Loucy (cell line): ENCODE measurements at regions not wholly inside any gene's neighbourhood (a gene's known extent, or its start where the extent isn't known, plus 50 kb on each side); places are given as distances from the start of the nearest gene placed in this dataset.
"Not testable (repeated sequence)": the region's sequence is repeated elsewhere in the genome, so short reads cannot be mapped to it uniquely, and the experiment has no call there.

Experiments used
- H2AFZ ChIP-seq: fragments of 200-600 bp; sonication (generic); 2 replicates; pipeline ENCODE4 v1.6.0; 2016; ENCODE audit warnings: antibody characterized with exemption, mild to moderate bottlenecking, low read length, moderate library complexity
- H3F3A ChIP-seq: fragments of 200-600 bp; 2 replicates; pipeline ENCODE4 v1.6.0; 2016; ENCODE audit warnings: antibody characterized with exemption, low read depth, mild to moderate bottlenecking
- H3K27me3 ChIP-seq: fragments of 200-600 bp; sonication (generic); 2 replicates; pipeline ENCODE4 v1.6.1; 2014; ENCODE audit warnings: low read length, mild to moderate bottlenecking; ENCODE audit not compliant: insufficient read depth, poor library complexity, severe bottlenecking
- H3K36me3 ChIP-seq: fragments of 200-600 bp; sonication (generic); 2 replicates; pipeline ENCODE4 v1.6.1; 2016; ENCODE audit warnings: low read length; ENCODE audit not compliant: insufficient read depth
- H3K4me1 ChIP-seq: fragments of 200-600 bp; sonication (generic); 2 replicates; pipeline ENCODE4 v1.5.1; 2014; ENCODE audit warnings: low read length, mild to moderate bottlenecking; ENCODE audit not compliant: insufficient read depth, poor library complexity, severe bottlenecking
- H3K4me2 ChIP-seq: fragments of 200-600 bp; sonication (generic); 2 replicates; pipeline ENCODE4 v1.6.0; 2014; ENCODE audit warnings: antibody characterized with exemption, low read length, low read depth, mild to moderate bottlenecking; ENCODE audit not compliant: poor library complexity, severe bottlenecking
- H3K4me3 ChIP-seq: fragments of 200-600 bp; sonication (generic); 2 replicates; pipeline ENCODE4 v1.5.1; 2014; ENCODE audit warnings: low read length, mild to moderate bottlenecking, mixed read lengths; ENCODE audit not compliant: poor library complexity, severe bottlenecking
- H3K79me2 ChIP-seq: fragments of 200-600 bp; sonication (generic); 2 replicates; pipeline ENCODE4 v1.6.1; 2014; ENCODE audit warnings: low read length; ENCODE audit not compliant: insufficient read depth
- H3K9ac ChIP-seq: fragments of 200-600 bp; sonication (generic); 2 replicates; pipeline ENCODE4 v1.6.0; 2014; ENCODE audit warnings: mild to moderate bottlenecking, low read depth, low read length, moderate library complexity; ENCODE audit not compliant: poor library complexity, severe bottlenecking
- H3K9me2 ChIP-seq: fragments of 200-600 bp; sonication (generic); replicated peaks from 2 replicates; pipeline ENCODE4 v1.6.1; 2016; ENCODE audit warnings: low read depth, low read length, mixed read lengths
- H3K9me3 ChIP-seq: fragments of 200-600 bp; sonication (generic); 2 replicates; pipeline ENCODE4 v1.6.1; 2014; ENCODE audit warnings: mild to moderate bottlenecking, antibody characterized with exemption, low read length, low read depth; ENCODE audit not compliant: insufficient read depth
- H4K20me1 ChIP-seq: fragments of 200-600 bp; sonication (generic); 2 replicates; pipeline ENCODE4 v1.6.0; 2014; ENCODE audit warnings: antibody characterized with exemption, low read length, mild to moderate bottlenecking; ENCODE audit not compliant: insufficient read depth, poor library complexity, severe bottlenecking
- CTCF ChIP-seq: fragments of 200-600 bp; sonication (generic); conservative IDR thresholded peaks from 2 replicates; pipeline ENCODE4 v1.5.1; 2014; ENCODE audit warnings: mild to moderate bottlenecking, antibody characterized with exemption, low read length
- EZH2phosphoT487 ChIP-seq: fragments of 200-600 bp; IDR thresholded peaks from 2 replicates; pipeline ENCODE4 v1.6.1; 2018; ENCODE audit warnings: antibody characterized with exemption, mild to moderate bottlenecking, moderate library complexity, borderline replicate concordance

- H3K79me2 ChIP-seq: no peaks in the 10 kb centered on the region
- H3F3A ChIP-seq: no peaks in the 10 kb centered on the region
- peak overlapping the region; percentile 67 for H2AFZ ChIP-seq
- peaks cover 4% of the 10 kb centered on the region for H3K4me1 ChIP-seq
- no peak for TF ChIP-seq EZH2phosphoT487
- TF ChIP-seq CTCF: no peak
- no peaks in the 10 kb centered on the region for H3K36me3 ChIP-seq
- no peak overlapping the region for H3K4me2 ChIP-seq
- no peaks in the 10 kb centered on the region for H3K27me3 ChIP-seq
- no peak overlapping the region for H3K9ac ChIP-seq
- H3K9me3 ChIP-seq: no peaks in the 10 kb centered on the region
- no peaks in the 10 kb centered on the region for H4K20me1 ChIP-seq
- no peaks in the 10 kb centered on the region for H3K9me2 ChIP-seq
- H3K4me3 ChIP-seq: no peak overlapping the region
Observed at GRCh38 chr7:76133164-76133775, 68.4 kb upstream of the SRRM3 start.

GRCh38 chr7:76133839-76134238, 67.9 kb upstream of the SRRM3 start:
- Histone ChIP-seq H3K27me3 (no peaks in the 10 kb centered on the region), H3K4me1 (peaks cover 4% of the 10 kb centered on the region), H3K36me3 (no peaks in the 10 kb centered on the region), H3K9me2 (no peaks in the 10 kb centered on the region), H2AFZ (peak overlapping the region; percentile 67; the same call in 1 of the 2 replicates), H3K4me3 (no peak overlapping the region), H3F3A (no peaks in the 10 kb centered on the region), H3K4me2 (no peak overlapping the region), H4K20me1 (no peaks in the 10 kb centered on the region), H3K9ac (no peak overlapping the region), H3K79me2 (no peaks in the 10 kb centered on the region), H3K9me3 (no peaks in the 10 kb centered on the region)
- TF ChIP-seq CTCF (no peak), EZH2phosphoT487 (no peak)

- H3K9me3 ChIP-seq, H3K9me2 ChIP-seq, H3K4me1 ChIP-seq, H3K4me3 ChIP-seq, H3K4me2 ChIP-seq, H3K79me2 ChIP-seq, H3K27me3 ChIP-seq, H2AFZ ChIP-seq, H3K9ac ChIP-seq, H3F3A ChIP-seq, H4K20me1 ChIP-seq, H3K36me3 ChIP-seq: not testable (repeated sequence)
Observed at GRCh38 chr7:76135263-76135662, 66.4 kb upstream of the SRRM3 start.

GRCh38 chr7:76138577-76139313, 63.0 kb upstream of the SRRM3 start:
- not testable (repeated sequence) for H3K9me3 ChIP-seq, H2AFZ ChIP-seq, H3K27me3 ChIP-seq, H3K9me2 ChIP-seq, H3K36me3 ChIP-seq, H3F3A ChIP-seq, H3K4me1 ChIP-seq, H4K20me1 ChIP-seq, H3K79me2 ChIP-seq, H3K4me2 ChIP-seq, H3K9ac ChIP-seq, H3K4me3 ChIP-seq
